GM21717 (cell line): ENCODE measurements at regions not wholly inside any gene's neighbourhood (a gene's known extent, or its start where the extent isn't known, plus 50 kb on each side); places are given as distances from the start of the nearest gene placed in this dataset.

ENCODE experiments used
- ATAC-seq: cut with Tn5 transposase; IDR thresholded peaks from one replicate; pipeline ENCODE4 v1.9.1; 2021; ENCODE audit warnings: mild to moderate bottlenecking, moderate library complexity; ENCODE audit not compliant: unreplicated experiment

DNA sequence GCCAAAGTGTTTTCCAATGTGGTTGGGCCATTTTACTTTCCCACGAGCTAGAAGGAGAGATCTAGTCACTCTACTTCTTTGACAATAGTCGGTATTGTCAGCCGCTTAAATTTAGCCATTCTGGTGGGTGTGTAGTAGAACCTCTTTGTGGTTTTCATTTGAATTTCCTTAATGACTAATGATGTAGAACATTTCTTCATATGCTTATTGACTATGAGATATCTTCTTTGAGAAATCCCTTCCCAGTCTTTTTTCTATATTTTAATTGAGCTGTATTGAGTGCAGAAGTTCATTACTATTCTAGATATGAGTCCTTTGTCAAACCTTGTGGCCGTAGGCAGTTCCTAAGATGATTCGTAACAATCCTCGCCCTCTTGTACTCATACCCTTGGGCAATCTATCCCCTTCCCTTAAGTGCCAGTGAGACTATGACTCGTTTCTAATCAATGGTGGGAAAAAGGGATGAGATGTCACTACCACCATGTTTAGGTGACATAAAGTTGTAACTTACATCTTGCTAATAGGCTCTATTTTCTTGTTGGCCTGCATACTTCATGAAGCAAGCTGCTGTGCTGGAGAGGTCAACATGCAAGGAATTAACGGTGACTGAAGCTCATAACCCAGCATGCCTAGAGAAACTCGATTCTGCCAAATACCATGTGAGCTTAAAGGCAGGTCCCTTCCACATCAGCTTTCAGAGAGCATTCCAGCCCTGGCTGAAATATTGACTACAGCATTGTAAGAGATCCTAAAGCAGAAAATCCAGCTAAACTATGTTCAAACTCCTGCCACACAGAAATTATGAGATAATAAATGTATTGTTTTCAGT lies 817.9 kb upstream of the SOX9 start:
- no peak for ATAC-seq

DNA sequence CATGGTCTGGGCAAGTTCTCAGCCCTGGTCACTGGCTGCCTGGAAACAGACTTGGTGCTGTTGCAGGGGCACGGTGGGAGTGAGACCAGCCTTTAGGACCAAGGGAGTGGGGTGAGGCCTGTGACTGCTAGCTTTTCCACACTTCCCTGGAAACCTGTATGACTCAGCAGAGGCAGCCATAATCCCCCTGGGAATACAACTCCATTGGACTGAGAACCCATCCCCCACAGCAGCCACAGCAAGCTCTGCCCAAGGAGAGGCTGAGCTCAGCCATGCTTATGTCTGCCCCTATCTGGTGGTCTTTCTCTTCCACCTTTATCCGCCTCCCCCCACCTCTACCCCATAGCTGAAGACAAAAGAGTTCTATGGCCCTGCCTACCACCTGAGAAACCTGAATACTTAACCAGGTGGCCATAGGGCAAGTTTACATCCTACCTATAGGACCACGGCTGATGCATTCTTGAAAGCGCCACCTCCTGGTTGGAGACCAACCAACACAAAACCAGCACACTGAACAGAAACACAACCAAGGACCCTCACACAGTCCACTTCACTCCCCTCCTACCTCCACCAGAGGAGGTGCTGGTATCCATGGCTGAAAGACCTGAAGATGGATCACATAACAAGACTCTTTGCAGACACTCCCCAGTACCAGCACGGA lies 816.2 kb upstream of the SOX9 start:
- ATAC-seq, result no peak

GRCh38 chr17:71313866-71314265 lies 807.0 kb upstream of the SOX9 start:
- no peak for ATAC-seq

- ATAC-seq, result no peak
These were observed 805.3 kb upstream of the SOX9 start for GRCh38 chr17:71315568-71315967.

DNA sequence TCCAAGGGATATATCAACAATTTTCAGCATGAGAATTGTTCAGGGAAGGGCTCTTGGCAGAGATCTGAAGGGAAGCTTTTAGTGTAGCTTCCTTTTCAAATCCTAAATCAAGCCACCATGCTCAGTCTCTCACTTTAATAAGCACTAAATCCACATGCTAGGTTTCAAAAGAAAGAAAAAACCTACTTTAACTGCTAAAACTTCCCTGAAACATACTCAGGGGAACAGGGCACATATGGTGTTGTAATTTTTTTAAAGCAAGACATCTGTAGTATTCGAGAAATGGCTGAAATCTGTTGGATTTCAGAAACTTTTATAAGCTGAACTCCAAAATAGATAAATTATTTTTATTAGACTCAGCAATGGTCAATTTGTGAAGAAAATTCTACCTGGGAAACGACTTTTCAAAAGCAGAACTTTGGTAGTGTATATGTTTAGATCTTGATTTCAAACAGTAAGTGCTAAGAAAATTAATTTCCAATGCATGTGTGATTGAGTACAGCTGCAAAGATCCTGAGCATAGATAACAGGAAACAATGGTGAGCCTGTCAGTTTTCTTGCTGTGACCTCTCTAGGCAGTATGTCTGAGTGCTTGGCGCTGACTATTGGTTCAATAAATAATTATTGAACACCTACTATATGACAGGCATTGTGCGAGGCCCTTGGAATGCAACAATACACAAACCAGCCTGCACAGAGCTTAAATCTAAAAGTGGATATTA lies 804.5 kb upstream of the SOX9 start:
- no peak for ATAC-seq

DNA sequence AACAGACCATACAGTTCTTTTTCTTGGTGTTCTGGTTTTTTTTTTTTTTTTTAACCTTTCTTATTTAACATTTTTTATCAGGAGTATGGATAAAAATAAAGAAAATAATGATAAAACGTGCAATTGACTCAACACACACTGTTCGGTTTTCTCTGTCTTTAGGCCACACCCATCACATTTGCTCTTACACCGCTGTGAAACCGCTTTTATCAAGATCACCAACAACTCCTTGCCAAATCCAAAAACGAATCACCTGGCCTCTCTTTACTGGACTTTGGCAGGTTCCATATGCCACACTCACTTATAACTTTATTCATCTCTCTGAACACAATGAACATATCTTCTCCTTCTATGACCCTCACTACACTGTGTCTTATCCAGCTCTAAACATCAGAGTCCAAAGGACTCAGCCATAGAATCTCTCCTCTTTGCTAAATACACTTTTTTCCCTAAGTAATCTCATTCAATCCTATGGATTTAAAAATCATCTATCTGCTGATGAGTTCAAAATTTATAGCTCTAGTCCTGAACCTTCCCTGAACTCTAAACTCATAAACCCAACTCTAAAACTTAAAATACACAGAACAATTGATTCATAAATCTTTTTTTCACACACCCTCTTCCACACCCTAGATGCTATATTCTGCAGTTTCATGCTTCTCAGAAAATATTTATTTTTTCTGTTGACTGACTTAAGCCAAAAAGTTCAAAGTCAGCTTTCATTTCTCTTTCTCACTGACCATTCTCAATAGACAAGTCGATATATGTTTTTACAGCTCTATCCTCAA lies 800.6 kb upstream of the SOX9 start:
- no peak for ATAC-seq

DNA sequence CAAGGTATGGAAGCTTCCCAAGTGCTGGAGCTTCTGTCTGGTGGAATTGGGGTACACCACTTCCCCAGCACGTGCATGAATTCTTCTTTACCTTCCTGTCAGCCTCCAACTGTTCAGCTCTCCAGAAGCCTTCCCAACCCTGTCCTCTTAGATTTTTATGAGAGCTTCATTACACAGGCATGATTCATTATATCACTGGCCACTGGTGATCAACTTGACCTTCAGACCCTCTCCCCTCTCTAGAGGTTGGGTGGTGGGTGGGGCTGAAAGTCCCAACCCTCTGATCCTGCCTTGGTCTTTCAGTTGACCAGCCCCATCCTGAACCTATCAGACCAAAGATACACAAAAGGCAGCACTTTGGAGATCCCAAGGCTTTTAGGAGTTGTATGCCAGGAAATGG lies 795.7 kb upstream of the SOX9 start:
- no peak for ATAC-seq

DNA sequence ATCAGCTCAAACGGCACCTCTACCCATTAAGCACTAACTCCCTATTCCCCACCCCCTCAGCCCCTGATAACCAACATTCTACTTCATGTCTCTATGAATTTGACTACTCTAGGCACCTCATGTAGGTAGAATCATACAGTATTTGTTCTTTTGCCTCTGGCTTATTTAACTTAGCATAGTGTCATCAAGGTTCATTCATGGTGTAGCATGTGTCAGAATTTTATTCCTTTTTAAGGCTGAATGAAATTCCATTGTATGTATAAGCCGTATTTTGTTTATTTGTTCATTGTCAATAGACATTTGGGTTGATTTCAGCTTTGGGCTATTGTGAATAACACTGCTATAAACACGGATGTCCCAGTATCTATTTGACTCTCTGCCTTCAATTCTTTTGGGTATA lies 794.9 kb upstream of the SOX9 start:
- no peak for ATAC-seq

- ATAC-seq, result no peak
These were observed 793.3 kb upstream of the SOX9 start for GRCh38 chr17:71327376-71328059.

DNA sequence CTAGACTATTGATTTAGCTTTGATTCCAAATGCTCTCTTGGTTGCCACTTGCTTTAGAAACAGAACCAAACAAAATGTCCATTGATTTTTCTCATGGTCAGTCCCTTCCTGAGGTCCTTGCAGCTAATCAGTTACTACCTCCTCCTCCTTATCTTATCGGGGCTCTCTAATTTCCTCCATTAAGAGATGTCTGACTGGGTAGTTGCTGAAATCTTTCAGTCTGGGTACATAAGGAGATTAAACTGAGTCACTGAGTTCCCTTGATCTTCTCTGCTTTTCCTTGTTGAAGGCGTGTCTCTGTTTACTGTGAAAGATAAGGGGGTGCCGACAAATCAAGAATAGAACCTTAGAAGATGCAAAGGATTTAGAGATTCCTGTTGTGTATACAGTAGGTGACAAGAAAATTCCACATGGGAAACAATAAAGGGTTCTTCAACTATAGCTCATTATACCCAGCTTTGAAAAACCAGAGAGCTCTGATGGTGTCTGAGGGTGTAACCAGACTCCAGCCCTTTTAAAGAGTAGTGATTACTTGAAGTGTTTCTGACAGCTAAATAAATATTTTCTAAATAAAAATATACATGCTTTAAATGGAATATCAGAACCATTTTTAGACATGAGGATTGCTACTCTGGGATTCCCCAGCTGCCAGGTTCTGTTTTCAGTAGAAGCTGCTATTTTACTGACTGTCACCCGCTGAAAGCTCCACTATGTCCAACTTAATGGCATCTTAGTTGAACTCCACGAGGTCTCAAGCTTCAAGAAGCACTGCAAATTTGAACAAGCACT lies 791.3 kb upstream of the SOX9 start:
- no peak for ATAC-seq

DNA sequence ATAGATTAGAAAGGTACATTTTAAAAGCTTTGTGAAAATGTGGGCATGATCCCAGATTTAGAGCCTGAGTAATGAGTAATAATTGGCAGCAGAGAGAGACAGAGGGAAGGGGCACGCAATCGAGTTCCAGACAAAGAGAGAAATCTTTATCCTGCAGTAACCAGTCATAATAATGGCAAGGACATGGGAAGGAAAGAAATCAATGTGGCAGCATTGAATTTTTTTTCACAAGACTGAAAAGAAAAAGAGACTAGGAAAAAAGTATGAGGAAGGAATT lies 790.8 kb upstream of the SOX9 start:
- ATAC-seq, result no peak

DNA sequence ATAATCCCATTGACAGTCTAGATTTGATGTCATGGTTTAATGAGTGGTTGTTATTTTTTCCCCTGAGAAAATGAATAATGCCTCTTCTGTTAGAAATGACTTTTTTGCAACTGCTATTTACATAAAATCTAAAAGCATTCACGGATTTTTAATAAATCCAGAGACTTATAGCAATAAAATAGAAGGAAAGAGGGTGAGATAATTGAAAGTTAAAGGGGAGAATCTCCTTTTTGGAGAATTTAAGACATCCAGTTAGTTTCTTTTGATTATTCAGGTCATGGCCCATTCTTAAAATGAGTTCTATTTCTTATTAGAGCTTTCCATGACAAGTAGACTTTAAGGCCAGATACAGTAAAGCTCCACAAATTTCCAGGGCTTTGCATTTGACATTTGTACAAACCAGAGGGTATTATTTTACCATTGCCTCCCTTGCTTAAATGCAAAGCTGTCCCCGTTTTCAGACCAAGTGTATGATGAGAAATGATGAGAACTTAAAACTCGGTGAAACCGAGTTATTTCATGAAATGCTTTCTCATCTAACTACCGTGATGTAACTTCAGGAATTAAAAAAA lies 789.0 kb upstream of the SOX9 start:
- no peak for ATAC-seq

DNA sequence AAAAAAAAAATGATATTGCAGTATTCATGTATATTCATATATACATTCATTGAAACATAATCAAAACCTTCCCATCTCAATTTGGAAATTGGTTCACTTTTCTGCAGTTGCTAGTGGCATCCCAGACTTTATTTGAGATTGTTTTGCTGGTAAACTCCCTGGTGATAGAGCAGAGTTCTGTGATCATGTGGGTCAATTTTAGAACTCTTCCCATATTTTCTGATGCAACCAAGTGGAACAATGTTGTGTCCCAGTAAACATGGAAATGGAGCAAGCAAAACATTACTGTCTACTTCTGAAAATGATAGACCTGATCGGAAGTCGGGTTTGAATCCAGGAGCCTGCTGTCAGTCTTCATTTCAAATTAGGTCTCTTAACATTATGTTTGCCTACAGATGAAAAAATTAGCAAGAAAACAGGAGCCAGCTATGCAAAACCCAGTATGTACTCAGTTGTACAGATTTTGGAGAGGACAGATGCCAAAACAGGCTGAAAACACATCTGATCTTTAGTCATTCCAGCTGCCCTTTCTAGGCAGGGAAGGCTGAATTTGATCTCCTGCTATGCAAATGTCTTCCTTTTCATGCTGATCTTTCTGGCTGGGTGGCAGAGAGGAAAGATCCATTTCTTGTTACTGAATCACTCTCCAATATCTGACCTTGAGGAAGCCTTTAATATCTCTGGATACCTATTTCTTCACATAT lies 786.6 kb upstream of the SOX9 start:
- no peak for ATAC-seq

GRCh38 chr17:71335212-71335611 lies 785.6 kb upstream of the SOX9 start:
- no peak for ATAC-seq

DNA sequence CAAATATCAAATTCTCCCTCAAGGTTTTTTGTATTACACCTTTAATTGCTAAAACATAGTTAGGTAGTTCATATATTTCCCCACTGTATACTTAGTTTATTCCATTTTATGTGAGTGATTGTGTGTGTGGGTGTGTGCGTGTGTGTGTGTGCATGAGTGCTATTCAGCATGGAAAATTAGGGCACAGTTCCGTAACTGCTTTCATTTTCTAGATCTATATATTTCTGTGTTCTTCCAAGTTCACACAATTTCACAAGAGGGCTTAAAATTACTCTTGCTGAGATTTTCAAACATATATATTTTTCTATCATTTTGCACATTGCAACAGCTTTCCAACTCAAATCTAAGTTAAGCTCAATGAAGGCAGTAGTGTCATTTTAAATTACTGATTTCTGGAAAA lies 782.9 kb upstream of the SOX9 start:
- no peak for ATAC-seq

DNA sequence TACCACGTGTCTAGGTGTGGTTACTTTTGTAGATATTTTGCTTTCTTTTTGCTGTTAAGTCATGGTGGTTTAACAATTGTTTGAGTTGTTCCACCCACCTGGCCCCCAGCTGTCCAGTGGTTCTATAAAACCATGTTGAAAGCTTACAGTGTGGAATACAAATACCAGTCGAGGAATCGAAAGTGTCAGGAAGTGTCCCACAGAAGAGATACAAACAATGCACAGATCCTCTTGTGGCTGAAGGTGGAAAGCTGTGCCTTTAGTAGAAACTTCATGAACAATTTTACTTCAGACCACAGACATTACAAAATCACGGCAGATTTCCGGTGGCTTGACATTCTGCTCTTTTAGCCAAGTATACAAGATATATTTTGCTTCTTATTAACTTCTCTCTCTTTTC lies 782.4 kb upstream of the SOX9 start:
- no peak for ATAC-seq

GRCh38 chr17:71339206-71339605 lies 781.6 kb upstream of the SOX9 start:
- no peak for ATAC-seq

DNA sequence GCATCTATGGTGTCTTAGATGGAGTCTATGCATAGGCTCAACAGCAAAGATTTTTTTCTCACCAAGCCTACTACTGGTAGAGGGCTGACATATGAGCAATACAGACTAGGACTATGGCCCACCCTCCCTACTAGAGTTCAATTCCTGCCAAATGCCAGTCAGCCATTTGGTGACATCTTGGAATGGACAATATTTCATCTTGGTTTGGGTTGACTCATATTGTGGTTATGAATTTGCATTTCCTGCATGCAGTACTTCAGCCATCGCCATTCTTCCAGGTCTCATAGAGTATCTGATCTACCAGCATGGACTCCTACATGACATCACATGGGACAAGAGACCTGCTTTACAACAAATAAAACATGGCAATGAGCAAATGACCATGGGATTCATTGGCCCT lies 778.1 kb upstream of the SOX9 start:
- ATAC-seq, result no peak
